CD4-positive, alpha-beta T cell treated with Interleukin-4 for 4 hours (primary cell): ENCODE measurements at regions not wholly inside any gene's neighbourhood (a gene's known extent, or its start where the extent isn't known, plus 50 kb on each side); places are given as distances from the start of the nearest gene placed in this dataset.
"Not testable (repeated sequence)": the region's sequence is repeated elsewhere in the genome, so short reads cannot be mapped to it uniquely, and the experiment has no call there.

ENCODE experiments used
- DNase-seq: peaks from one replicate; pipeline ENCODE4 v3.0.0-alpha.2; 2020

- no peak for DNase-seq
These were observed 390.8 kb upstream of the AMELY start for GRCh38 chrY:7302306-7302705.

GRCh38 chrY:7299960-7300359, 388.4 kb upstream of the AMELY start:
- peak; percentile 43 for DNase-seq

GRCh38 chrY:7292113-7292512, 380.6 kb upstream of the AMELY start:
- DNase-seq: no peak

GRCh38 chrY:7289889-7290833, 378.6 kb upstream of the AMELY start:
- peak; percentile 40 for DNase-seq

GRCh38 chrY:7288611-7289010, 377.1 kb upstream of the AMELY start:
- no peak for DNase-seq

GRCh38 chrY:7287963-7288362, 376.4 kb upstream of the AMELY start:
- DNase-seq: not testable (repeated sequence)

GRCh38 chrY:7285388-7285787, 373.8 kb upstream of the AMELY start:
- DNase-seq: no peak

GRCh38 chrY:7283001-7283400, 371.4 kb upstream of the AMELY start:
- peak; percentile 35 for DNase-seq

- DNase-seq: peak; percentile 71
These were observed 368.7 kb upstream of the AMELY start for GRCh38 chrY:7280151-7280740.

- no peak for DNase-seq
These were observed 364.2 kb upstream of the AMELY start for GRCh38 chrY:7275751-7276150.

GRCh38 chrY:7275014-7275413, 363.5 kb upstream of the AMELY start:
- no peak for DNase-seq

GRCh38 chrY:7274369-7274913, 362.9 kb upstream of the AMELY start:
- DNase-seq: no peak

GRCh38 chrY:7273587-7274203, 362.1 kb upstream of the AMELY start:
- peak; percentile 94 for DNase-seq

GRCh38 chrY:7272556-7273195, 361.1 kb upstream of the AMELY start:
- peak; percentile 64 for DNase-seq

- no peak for DNase-seq
These were observed 352.2 kb upstream of the AMELY start for GRCh38 chrY:7263773-7264172.

GRCh38 chrY:7262531-7262930, 351.0 kb upstream of the AMELY start:
- DNase-seq: no peak

GRCh38 chrY:7261254-7261653, 349.7 kb upstream of the AMELY start:
- no peak for DNase-seq

GRCh38 chrY:7240101-7240500, 328.5 kb upstream of the AMELY start:
- peak; percentile 89 for DNase-seq

GRCh38 chrY:7211971-7212370, 300.4 kb upstream of the AMELY start:
- no peak for DNase-seq

- DNase-seq: no peak
These were observed 292.9 kb upstream of the AMELY start for GRCh38 chrY:7204456-7204855.

- DNase-seq: no peak
These were observed 271.0 kb upstream of the AMELY start for GRCh38 chrY:7182591-7182990.

- DNase-seq: no peak
These were observed 266.1 kb upstream of the AMELY start for GRCh38 chrY:7177631-7178030.

GRCh38 chrY:7169475-7169874, 257.9 kb upstream of the AMELY start:
- DNase-seq: no peak
